ENCODE measurements at regions not wholly inside any gene's neighbourhood (a gene's known extent, or its start where the extent isn't known, plus 50 kb on each side); places are given as distances from the start of the nearest gene placed in this dataset.
"Not testable (repeated sequence)": the region's sequence is repeated elsewhere in the genome, so short reads cannot be mapped to it uniquely, and the experiment has no call there.

DNA sequence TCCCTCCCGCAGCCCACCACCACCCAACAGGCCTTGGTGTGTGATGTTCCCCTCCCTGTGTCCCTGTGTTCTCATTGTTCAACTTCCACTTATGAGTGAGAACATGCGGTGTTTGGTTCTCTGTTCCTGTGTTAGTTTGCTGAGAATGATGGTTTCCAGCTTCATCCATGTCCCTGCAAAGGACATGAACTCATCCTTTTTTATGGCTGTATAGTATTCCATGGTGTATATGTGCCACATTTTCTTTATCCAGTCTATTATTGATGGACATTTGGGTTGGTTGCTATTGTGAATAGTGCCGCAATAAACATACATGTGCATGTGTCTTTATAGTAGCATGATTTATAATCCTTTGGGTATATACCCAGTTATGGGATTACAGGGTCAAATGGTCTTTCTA, 59.1 kb upstream of the RHOBTB1 start:
- TF ChIP-seq, protein P1, sequence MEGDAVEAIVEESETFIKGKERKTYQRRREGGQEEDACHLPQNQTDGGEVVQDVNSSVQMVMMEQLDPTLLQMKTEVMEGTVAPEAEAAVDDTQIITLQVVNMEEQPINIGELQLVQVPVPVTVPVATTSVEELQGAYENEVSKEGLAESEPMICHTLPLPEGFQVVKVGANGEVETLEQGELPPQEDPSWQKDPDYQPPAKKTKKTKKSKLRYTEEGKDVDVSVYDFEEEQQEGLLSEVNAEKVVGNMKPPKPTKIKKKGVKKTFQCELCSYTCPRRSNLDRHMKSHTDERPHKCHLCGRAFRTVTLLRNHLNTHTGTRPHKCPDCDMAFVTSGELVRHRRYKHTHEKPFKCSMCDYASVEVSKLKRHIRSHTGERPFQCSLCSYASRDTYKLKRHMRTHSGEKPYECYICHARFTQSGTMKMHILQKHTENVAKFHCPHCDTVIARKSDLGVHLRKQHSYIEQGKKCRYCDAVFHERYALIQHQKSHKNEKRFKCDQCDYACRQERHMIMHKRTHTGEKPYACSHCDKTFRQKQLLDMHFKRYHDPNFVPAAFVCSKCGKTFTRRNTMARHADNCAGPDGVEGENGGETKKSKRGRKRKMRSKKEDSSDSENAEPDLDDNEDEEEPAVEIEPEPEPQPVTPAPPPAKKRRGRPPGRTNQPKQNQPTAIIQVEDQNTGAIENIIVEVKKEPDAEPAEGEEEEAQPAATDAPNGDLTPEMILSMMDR (CRISPR knock-in tag; IDR thresholded peaks at IDR 0.05): not testable (repeated sequence)
- TF ChIP-seq POLR2AphosphoS5 (IDR thresholded peaks at IDR 0.05; ENCODE audit: low read depth, low read length); ETV5 (CRISPR knock-in tag; IDR thresholded peaks at IDR 0.05; ENCODE audit: borderline replicate concordance); ZFX (CRISPR knock-in tag; IDR thresholded peaks at IDR 0.05; ENCODE audit: low read depth): not testable (repeated sequence)
